ENCODE measurements at regions not wholly inside any gene's neighbourhood (a gene's known extent, or its start where the extent isn't known, plus 50 kb on each side); places are given as distances from the start of the nearest gene placed in this dataset.

DNA sequence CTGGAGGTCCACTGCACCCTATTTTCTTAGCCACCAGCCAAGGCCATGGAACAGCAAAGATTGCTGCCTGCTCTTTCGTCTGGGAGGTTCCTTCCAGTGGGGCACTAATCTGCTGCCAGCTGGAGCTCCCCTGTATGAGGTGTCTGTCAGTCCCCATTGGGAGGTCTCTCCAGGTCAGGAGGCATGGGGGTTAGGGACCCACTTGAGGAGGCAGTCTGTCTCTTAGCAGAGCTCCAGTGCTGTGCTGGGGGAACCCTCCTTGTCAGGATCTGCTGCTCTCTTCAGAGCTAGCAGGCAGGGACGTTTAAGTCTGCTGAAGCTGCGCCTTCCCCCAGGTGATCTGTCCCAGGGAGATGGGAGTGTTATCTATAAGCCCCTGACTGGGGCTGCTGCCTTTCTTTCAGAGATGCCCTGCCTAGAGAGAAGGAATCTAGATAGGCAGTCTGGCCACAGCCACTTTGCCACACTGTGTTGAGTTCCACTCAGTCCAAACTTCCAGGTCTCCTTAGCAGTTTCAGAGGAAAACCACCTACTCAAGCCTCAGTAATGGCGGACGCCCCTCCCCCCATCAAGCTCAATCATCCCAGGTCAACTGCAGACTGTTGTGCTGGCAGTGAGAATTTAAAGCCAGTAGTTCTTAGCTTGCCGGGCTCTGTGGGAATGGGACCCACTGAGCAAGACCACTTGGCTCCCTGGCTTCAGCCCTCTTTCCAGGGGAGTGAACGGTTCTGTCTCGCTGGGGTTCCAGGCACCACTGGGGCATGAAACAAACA is 317.7 kb downstream of the LRRC70 start:
- H3K27ac ChIP-seq (ENCODE audit: low read depth, low read length), result no peak overlapping the region
- no peak overlapping the region for H2BK20ac ChIP-seq (ENCODE audit: low read length)
- H3K18ac ChIP-seq (ENCODE audit: extremely low read depth, low read length), result no peak overlapping the region
- ChIA-PET POLR2A (ENCODE audit: partially characterized antibody) (no interaction called here), CTCF (ENCODE audit: partially characterized antibody) (no interaction called here)
- H4K5ac ChIP-seq (ENCODE audit: insufficient read length, low read depth, low read length), result no peak overlapping the region
- no peaks in the 10 kb centered on the region for H3K9me3 ChIP-seq (ENCODE audit: insufficient read depth in 2 of 2, low read depth in 1 of 2, low read length in 1 of 2)
- no peak overlapping the region for H3K56ac ChIP-seq (replicated peaks; ENCODE audit: insufficient read length, low read depth, low read length)
- H2BK12ac ChIP-seq (ENCODE audit: low read depth, low read length), result no peak overlapping the region
- DNase-seq (ENCODE audit: low read depth in 1 of 2, low spot score in 2 of 2) (no peak), FAIRE-seq (no peak)
- no peak overlapping the region for H3K4me3 ChIP-seq (ENCODE audit: extremely low read depth in 1 of 4, insufficient read depth in 2 of 4, low read depth in 3 of 4, low read length in 4 of 4)
- no peak overlapping the region for H3K4me2 ChIP-seq (ENCODE audit: insufficient read depth in 1 of 2, low read depth in 2 of 2, low read length in 2 of 2)
- H3K23me2 ChIP-seq (ENCODE audit: low read depth, low read length), result no peaks in the 10 kb centered on the region; the same call in 1 of the 2 replicates
- no peak overlapping the region for H2BK5ac ChIP-seq (ENCODE audit: low read depth, low read length)
- H3K23ac ChIP-seq (ENCODE audit: insufficient read length), result no peak overlapping the region
- no peaks in the 10 kb centered on the region for H3K27me3 ChIP-seq (replicated peaks in 1 of 4; ENCODE audit: control insufficient read depth in 3 of 4, extremely low read depth in 1 of 4, insufficient read depth in 3 of 4, low read length in 3 of 4)
- H3K9ac ChIP-seq (replicated peaks in 1 of 4; ENCODE audit: extremely low read depth in 1 of 4, low read depth in 3 of 4, low read length in 3 of 4), result no peak overlapping the region
- H3K14ac ChIP-seq (ENCODE audit: insufficient read length), result no peak overlapping the region
- no peak overlapping the region for H2BK120ac ChIP-seq (replicated peaks; ENCODE audit: low read depth, low read length)
- H2AFZ ChIP-seq (ENCODE audit: low read length), result no peak overlapping the region
- no peaks in the 10 kb centered on the region for H4K20me1 ChIP-seq (replicated peaks in 1 of 2; ENCODE audit: control insufficient read depth in 1 of 2, insufficient read depth in 2 of 2, low read length in 2 of 2)
- H3K79me1 ChIP-seq (ENCODE audit: low read depth, low read length), result no peaks in the 10 kb centered on the region
- no peak overlapping the region for H2BK15ac ChIP-seq (ENCODE audit: low read length)
- no peak overlapping the region for H4K8ac ChIP-seq (ENCODE audit: extremely low read depth, insufficient read depth, low read length)
- no peaks in the 10 kb centered on the region for H3K4me1 ChIP-seq (replicated peaks in 1 of 4; ENCODE audit: control insufficient read depth in 3 of 4, insufficient read depth in 4 of 4, low read length in 3 of 4)
- WGBS, 2 experiments (ENCODE audit: extremely low coverage in 1 of 2, insufficient coverage in 1 of 2, insufficient read length in 1 of 2, insufficient replicate concordance in 2 of 2, low coverage in 1 of 2, low lambda C conversion rate in 2 of 2, missing lambda C conversion rate in 1 of 2), result 87% methylated on average over 8 of the region's 8 CpGs; no CpG with 5 or more reads in 1 of the 2 experiments
- H3K36me3 ChIP-seq (ENCODE audit: control insufficient read depth in 2 of 4, insufficient read depth in 4 of 4, low read length in 3 of 4), result no peaks in the 10 kb centered on the region
- no peak overlapping the region for H3K4ac ChIP-seq (replicated peaks; ENCODE audit: insufficient read length, low read depth, low read length)
- H2AK5ac ChIP-seq (ENCODE audit: low read depth, low read length), result no peak overlapping the region
- no peak overlapping the region for H4K91ac ChIP-seq (replicated peaks; ENCODE audit: insufficient read length, low read length)
- H3K79me2 ChIP-seq (ENCODE audit: control insufficient read depth in 1 of 2, insufficient read depth in 2 of 2, low read length in 2 of 2), result no peaks in the 10 kb centered on the region
- TF ChIP-seq KDM5A (IDR thresholded peaks at IDR 0.05; ENCODE audit: low read length) (no peak), TCF12 (IDR thresholded peaks at IDR 0.05; ENCODE audit: low read depth, low read length) (no peak), POLR2AphosphoS5 (IDR thresholded peaks at IDR 0.05; ENCODE audit: low read depth, low read length) (peak; percentile 41; the same call in 1 of the 2 replicates), PHF8 (conservative IDR thresholded peaks at IDR 0.05; ENCODE audit: low read depth, low read length) (no peak), POU5F1 (IDR thresholded peaks at IDR 0.05; ENCODE audit: low read depth, low read length) (no peak)
- TF ChIP-seq, protein P1, sequence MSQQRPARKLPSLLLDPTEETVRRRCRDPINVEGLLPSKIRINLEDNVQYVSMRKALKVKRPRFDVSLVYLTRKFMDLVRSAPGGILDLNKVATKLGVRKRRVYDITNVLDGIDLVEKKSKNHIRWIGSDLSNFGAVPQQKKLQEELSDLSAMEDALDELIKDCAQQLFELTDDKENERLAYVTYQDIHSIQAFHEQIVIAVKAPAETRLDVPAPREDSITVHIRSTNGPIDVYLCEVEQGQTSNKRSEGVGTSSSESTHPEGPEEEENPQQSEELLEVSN (IDR thresholded peaks at IDR 0.05), result no peak

Measured in H1 (cell line).